DOHH2 (cell line): ENCODE measurements at regions not wholly inside any gene's neighbourhood (a gene's known extent, or its start where the extent isn't known, plus 50 kb on each side); places are given as distances from the start of the nearest gene placed in this dataset.

Experiments
- CTCF ChIP-seq: fragments of 200-600 bp; sonication (generic); IDR thresholded peaks from one replicate; pipeline ENCODE4 v1.5.1; 2014; ENCODE audit warnings: antibody characterized with exemption, mild to moderate bottlenecking, low read depth, low read length; ENCODE audit not compliant: poor library complexity, severe bottlenecking
- EZH2phosphoT487 ChIP-seq: fragments of 200-600 bp; sonication (generic); IDR thresholded peaks from 2 replicates; pipeline ENCODE4 v1.6.1; 2017; ENCODE audit warnings: borderline replicate concordance, mild to moderate bottlenecking, antibody characterized with exemption, low read length, moderate library complexity, mixed read lengths

DNA sequence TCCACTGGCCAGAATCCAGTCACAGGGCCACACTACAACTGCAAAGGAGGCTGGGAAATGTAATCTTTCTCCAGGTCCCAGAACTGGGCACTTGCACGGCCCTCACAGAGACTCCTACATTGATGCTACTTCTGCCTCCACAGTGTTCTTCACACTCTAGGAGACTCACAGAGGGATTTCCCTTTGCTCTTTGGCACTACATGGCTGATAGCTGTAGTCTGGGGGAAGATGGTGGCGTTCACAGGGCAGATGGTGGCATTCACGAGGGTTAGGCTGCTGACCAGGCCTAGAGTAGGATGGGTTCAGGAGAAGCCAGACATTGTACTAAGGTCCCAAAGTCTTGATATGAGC, 151.1 kb downstream of the NUAK1 start:
- TF ChIP-seq EZH2phosphoT487 (no peak), CTCF (no peak)
